GM23338 (cell line): ENCODE measurements at regions not wholly inside any gene's neighbourhood (a gene's known extent, or its start where the extent isn't known, plus 50 kb on each side); places are given as distances from the start of the nearest gene placed in this dataset.

Experiments used
- ATAC-seq: fragments of 200-7000 bp; cut with Tn5 transposase; 3 replicates; pipeline ENCODE4 v1.9.1; 2020
- DNase-seq: peaks from one replicate; pipeline ENCODE4 v3.0.0-alpha.2; 2015; ENCODE audit warnings: low spot score
- H2AFZ ChIP-seq: fragments of 200-600 bp; sonication (generic); 2 replicates; pipeline ENCODE4 v1.8.0; 2016; ENCODE audit warnings: antibody characterized with exemption, mild to moderate bottlenecking, moderate library complexity
- H3F3A ChIP-seq: fragments of 200-600 bp; sonication (generic); replicated peaks from 2 replicates; pipeline ENCODE4 v1.8.0; 2017; ENCODE audit warnings: antibody characterized with exemption, mixed run types, low read depth
- H3K27ac ChIP-seq: fragments of 200-600 bp; sonication (generic); 2 replicates; pipeline ENCODE4 v1.6.1; 2016; ENCODE audit warnings: low read depth
- H3K27me3 ChIP-seq: fragments of 200-600 bp; sonication (generic); 2 replicates; pipeline ENCODE4 v1.8.0; 2016; ENCODE audit warnings: mild to moderate bottlenecking, mixed run types, moderate library complexity; ENCODE audit not compliant: insufficient read depth
- H3K36me3 ChIP-seq: fragments of 200-600 bp; sonication (generic); 2 replicates; pipeline ENCODE4 v1.8.0; 2016; ENCODE audit warnings: mild to moderate bottlenecking; ENCODE audit not compliant: insufficient read depth
- H3K4me1 ChIP-seq: fragments of 200-600 bp; sonication (generic); 2 replicates; pipeline ENCODE4 v1.8.0; 2016; ENCODE audit warnings: mild to moderate bottlenecking, moderate library complexity; ENCODE audit not compliant: insufficient read depth
- H3K4me2 ChIP-seq: fragments of 200-600 bp; sonication (generic); 2 replicates; pipeline ENCODE4 v1.7.1; 2017; ENCODE audit warnings: mixed run types
- H3K4me3 ChIP-seq: fragments of 200-600 bp; sonication (generic); 2 replicates; pipeline ENCODE4 v1.6.1; 2016; ENCODE audit warnings: mixed run types
- H3K79me2 ChIP-seq: fragments of 200-600 bp; sonication (generic); replicated peaks from 2 replicates; pipeline ENCODE4 v1.8.0; 2017; ENCODE audit warnings: mild to moderate bottlenecking; ENCODE audit not compliant: insufficient read depth
- H3K9me2 ChIP-seq: fragments of 200-600 bp; sonication (generic); 2 replicates; pipeline ENCODE4 v1.8.0; 2017; ENCODE audit not compliant: insufficient read depth
- H4K20me1 ChIP-seq: fragments of 200-600 bp; sonication (generic); replicated peaks from 2 replicates; pipeline ENCODE4 v1.8.0; 2017; ENCODE audit warnings: mild to moderate bottlenecking; ENCODE audit not compliant: insufficient read depth
- H3K27ac Mint-ChIP-seq: 2 replicates; pipeline ENCODE4 v1.8.0; 2020; ENCODE audit warnings: inconsistent platforms, mild to moderate bottlenecking, moderate library complexity, mixed read lengths
- H3K27me3 Mint-ChIP-seq: 3 replicates; pipeline ENCODE4 v1.8.0; 2022; ENCODE audit warnings: low read depth, mild to moderate bottlenecking, moderate library complexity, mixed read lengths, inconsistent platforms; ENCODE audit not compliant: insufficient read depth, poor library complexity
- H3K36me3 Mint-ChIP-seq: 3 replicates; pipeline ENCODE4 v1.8.0; 2021; ENCODE audit warnings: low read depth, mild to moderate bottlenecking, inconsistent platforms, moderate library complexity, mixed read lengths
- H3K4me1 Mint-ChIP-seq: 3 replicates; pipeline ENCODE4 v1.8.0; 2020; ENCODE audit warnings: mild to moderate bottlenecking, inconsistent platforms, mixed read lengths
- H3K4me3 Mint-ChIP-seq: 3 replicates; pipeline ENCODE4 v1.8.0; 2021; ENCODE audit warnings: moderate library complexity, mild to moderate bottlenecking, inconsistent platforms, mixed read lengths
- H3K9me3 Mint-ChIP-seq: 3 replicates; pipeline ENCODE4 v1.8.0; 2020; ENCODE audit warnings: moderate library complexity, mild to moderate bottlenecking, inconsistent platforms, mixed read lengths
- CREB1 ChIP-seq: fragments of 250-450 bp; sonication (Bioruptor Pico); IDR thresholded peaks from 2 replicates; pipeline ENCODE4 v1.5.0; 2020; ENCODE audit warnings: low read depth, mild to moderate bottlenecking, moderate library complexity
- ETS1 ChIP-seq: IDR thresholded peaks from 2 replicates; pipeline ENCODE4 v1.6.1; 2016; ENCODE audit warnings: antibody characterized with exemption
- EZH2 ChIP-seq: fragments of 200-600 bp; sonication (generic); IDR thresholded peaks from one replicate; pipeline ENCODE4 v1.8.0; 2017; ENCODE audit warnings: antibody characterized with exemption, mild to moderate bottlenecking, low read depth; ENCODE audit not compliant: unreplicated experiment
- JUNB ChIP-seq: IDR thresholded peaks from one replicate; pipeline ENCODE4 v1.6.1; 2016; ENCODE audit warnings: antibody characterized with exemption; ENCODE audit not compliant: unreplicated experiment
- STAT1 ChIP-seq: IDR thresholded peaks from one replicate; pipeline ENCODE4 v1.6.1; 2016; ENCODE audit warnings: antibody characterized with exemption; ENCODE audit not compliant: unreplicated experiment
- ZNF114 ChIP-seq: fragments of 250-450 bp; sonication (Bioruptor Pico); IDR thresholded peaks from 2 replicates; pipeline ENCODE4 v1.5.0; 2020; ENCODE audit warnings: mild to moderate bottlenecking, moderate library complexity
- ZNF331 ChIP-seq: fragments of 250-450 bp; sonication (Bioruptor Pico); IDR thresholded peaks from 2 replicates; pipeline ENCODE4 v1.5.0; 2020; ENCODE audit warnings: low read depth, mild to moderate bottlenecking, moderate library complexity
- TF ChIP-seq, protein P1 (sequence below), 2 experiments: fragments of 200-600 bp in 1 of 2; sonication (generic) in 1 of 2; conservative IDR thresholded peaks; 2 replicates each; pipeline versions ENCODE4 v1.5.1 to v1.6.1; 2016 to 2017; ENCODE audit warnings: antibody characterized with exemption in 2 of 2, low read depth in 2 of 2, mild to moderate bottlenecking in 2 of 2, moderate library complexity in 1 of 2
- TF ChIP-seq, protein P2 (sequence below): IDR thresholded peaks from one replicate; pipeline ENCODE4 v1.6.1; 2018; ENCODE audit warnings: antibody characterized with exemption; ENCODE audit not compliant: unreplicated experiment

DNA sequence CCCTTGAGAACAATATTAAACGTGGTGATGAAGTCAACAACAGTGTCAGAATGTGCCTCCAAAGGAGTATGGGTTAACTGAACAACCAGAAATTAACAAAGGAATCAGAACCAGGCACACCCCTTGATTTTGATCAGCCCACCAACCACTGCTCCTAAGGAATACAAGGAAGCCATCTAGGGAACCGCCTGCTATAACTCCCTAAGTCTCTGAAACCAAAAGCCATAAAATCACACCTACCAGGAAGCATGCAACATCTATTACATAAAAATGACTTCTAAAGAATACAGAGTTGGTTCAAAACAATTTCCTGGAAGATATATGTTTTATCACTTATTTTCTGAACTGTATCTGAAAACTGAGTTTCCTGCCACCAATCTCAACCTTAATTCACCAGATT is 360.0 kb downstream of the EPHA4 start (continued):
- TF ChIP-seq STAT1 (no peak), ZNF331 (no peak), CREB1 (CRISPR knock-in tag) (no peak), ZNF114 (CRISPR knock-in tag) (no peak), ETS1 (no peak), JUNB (no peak)
- TF ChIP-seq, protein P1, sequence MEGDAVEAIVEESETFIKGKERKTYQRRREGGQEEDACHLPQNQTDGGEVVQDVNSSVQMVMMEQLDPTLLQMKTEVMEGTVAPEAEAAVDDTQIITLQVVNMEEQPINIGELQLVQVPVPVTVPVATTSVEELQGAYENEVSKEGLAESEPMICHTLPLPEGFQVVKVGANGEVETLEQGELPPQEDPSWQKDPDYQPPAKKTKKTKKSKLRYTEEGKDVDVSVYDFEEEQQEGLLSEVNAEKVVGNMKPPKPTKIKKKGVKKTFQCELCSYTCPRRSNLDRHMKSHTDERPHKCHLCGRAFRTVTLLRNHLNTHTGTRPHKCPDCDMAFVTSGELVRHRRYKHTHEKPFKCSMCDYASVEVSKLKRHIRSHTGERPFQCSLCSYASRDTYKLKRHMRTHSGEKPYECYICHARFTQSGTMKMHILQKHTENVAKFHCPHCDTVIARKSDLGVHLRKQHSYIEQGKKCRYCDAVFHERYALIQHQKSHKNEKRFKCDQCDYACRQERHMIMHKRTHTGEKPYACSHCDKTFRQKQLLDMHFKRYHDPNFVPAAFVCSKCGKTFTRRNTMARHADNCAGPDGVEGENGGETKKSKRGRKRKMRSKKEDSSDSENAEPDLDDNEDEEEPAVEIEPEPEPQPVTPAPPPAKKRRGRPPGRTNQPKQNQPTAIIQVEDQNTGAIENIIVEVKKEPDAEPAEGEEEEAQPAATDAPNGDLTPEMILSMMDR (conservative IDR thresholded peaks at IDR 0.05; ENCODE audit: low read depth in 2 of 2): no peak
- TF ChIP-seq, protein P2, sequence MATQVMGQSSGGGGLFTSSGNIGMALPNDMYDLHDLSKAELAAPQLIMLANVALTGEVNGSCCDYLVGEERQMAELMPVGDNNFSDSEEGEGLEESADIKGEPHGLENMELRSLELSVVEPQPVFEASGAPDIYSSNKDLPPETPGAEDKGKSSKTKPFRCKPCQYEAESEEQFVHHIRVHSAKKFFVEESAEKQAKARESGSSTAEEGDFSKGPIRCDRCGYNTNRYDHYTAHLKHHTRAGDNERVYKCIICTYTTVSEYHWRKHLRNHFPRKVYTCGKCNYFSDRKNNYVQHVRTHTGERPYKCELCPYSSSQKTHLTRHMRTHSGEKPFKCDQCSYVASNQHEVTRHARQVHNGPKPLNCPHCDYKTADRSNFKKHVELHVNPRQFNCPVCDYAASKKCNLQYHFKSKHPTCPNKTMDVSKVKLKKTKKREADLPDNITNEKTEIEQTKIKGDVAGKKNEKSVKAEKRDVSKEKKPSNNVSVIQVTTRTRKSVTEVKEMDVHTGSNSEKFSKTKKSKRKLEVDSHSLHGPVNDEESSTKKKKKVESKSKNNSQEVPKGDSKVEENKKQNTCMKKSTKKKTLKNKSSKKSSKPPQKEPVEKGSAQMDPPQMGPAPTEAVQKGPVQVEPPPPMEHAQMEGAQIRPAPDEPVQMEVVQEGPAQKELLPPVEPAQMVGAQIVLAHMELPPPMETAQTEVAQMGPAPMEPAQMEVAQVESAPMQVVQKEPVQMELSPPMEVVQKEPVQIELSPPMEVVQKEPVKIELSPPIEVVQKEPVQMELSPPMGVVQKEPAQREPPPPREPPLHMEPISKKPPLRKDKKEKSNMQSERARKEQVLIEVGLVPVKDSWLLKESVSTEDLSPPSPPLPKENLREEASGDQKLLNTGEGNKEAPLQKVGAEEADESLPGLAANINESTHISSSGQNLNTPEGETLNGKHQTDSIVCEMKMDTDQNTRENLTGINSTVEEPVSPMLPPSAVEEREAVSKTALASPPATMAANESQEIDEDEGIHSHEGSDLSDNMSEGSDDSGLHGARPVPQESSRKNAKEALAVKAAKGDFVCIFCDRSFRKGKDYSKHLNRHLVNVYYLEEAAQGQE: no peak

- H4K20me1 ChIP-seq: no peaks in the 10 kb centered on the region
- Mint-ChIP-seq H3K4me3 (no peak overlapping the region), H3K36me3 (peaks cover 4% of the 10 kb centered on the region), H3K27me3 (no peaks in the 10 kb centered on the region), H3K27ac (no peak overlapping the region), H3K4me1 (peaks cover 2% of the 10 kb centered on the region; the same call in 1 of the 3 replicates), H3K9me3 (peaks cover 7% of the 10 kb centered on the region; the same call in 2 of the 3 replicates)
- H3K9me2 ChIP-seq: no peaks in the 10 kb centered on the region
- no peak overlapping the region for H3K4me2 ChIP-seq
- H3K27me3 ChIP-seq: no peaks in the 10 kb centered on the region
- H3K4me1 ChIP-seq: no peaks in the 10 kb centered on the region
- no peaks in the 10 kb centered on the region for H3F3A ChIP-seq
- no peaks in the 10 kb centered on the region for H3K79me2 ChIP-seq
- DNase-seq: no peak
- H2AFZ ChIP-seq: no peak overlapping the region
- ATAC-seq: no peak
- TF ChIP-seq JUNB (no peak), ZNF114 (CRISPR knock-in tag) (no peak), CREB1 (CRISPR knock-in tag) (no peak), EZH2 (no peak), ZNF331 (no peak), STAT1 (no peak)
- TF ChIP-seq, protein P2: no peak
- TF ChIP-seq, protein P1 (conservative IDR thresholded peaks at IDR 0.05; ENCODE audit: low read depth in 2 of 2): no peak
- no peak overlapping the region for H3K27ac ChIP-seq
- H3K36me3 ChIP-seq: no peaks in the 10 kb centered on the region
- no peak overlapping the region for H3K4me3 ChIP-seq
Measured at GRCh38 chr2:221215487-221215886, 356.6 kb downstream of the EPHA4 start.
